Amniotic stem cell (primary cell): ENCODE measurements at regions not wholly inside any gene's neighbourhood (a gene's known extent, or its start where the extent isn't known, plus 50 kb on each side); places are given as distances from the start of the nearest gene placed in this dataset.
"Not testable (repeated sequence)": the region's sequence is repeated elsewhere in the genome, so short reads cannot be mapped to it uniquely, and the experiment has no call there.

ENCODE experiments used
- DNase-seq: peaks from one replicate; lab custom pipeline; 2025; lab: John Stamatoyannopoulos, UW

- DNase-seq = no peak
Observed at GRCh38 chr3:190192739-190193138, 72.0 kb upstream of the P3H2 start.

- no peak for DNase-seq
Observed at GRCh38 chr3:190192087-190192486, 71.4 kb upstream of the P3H2 start.

GRCh38 chr3:190188197-190188596 lies 67.5 kb upstream of the P3H2 start:
- no peak for DNase-seq

- DNase-seq = no peak
Observed at GRCh38 chr3:190183121-190183520, 62.4 kb upstream of the P3H2 start.

- no peak for DNase-seq
Observed at GRCh38 chr3:190182418-190183043, 61.8 kb upstream of the P3H2 start.

- DNase-seq = no peak
Observed at GRCh38 chr3:190180268-190180667, 59.6 kb upstream of the P3H2 start.

- no peak for DNase-seq
Observed at GRCh38 chr3:190178779-190179178, 58.1 kb upstream of the P3H2 start.

- DNase-seq = not testable (repeated sequence)
Observed at GRCh38 chr3:190176933-190177525, 56.3 kb upstream of the P3H2 start.

- not testable (repeated sequence) for DNase-seq
Observed at GRCh38 chr3:190176106-190176505, 55.4 kb upstream of the P3H2 start.

- no peak for DNase-seq
Observed at GRCh38 chr3:190175490-190175889, 54.8 kb upstream of the P3H2 start.

- no peak for DNase-seq
Observed at GRCh38 chr3:190174471-190174870, 53.8 kb upstream of the P3H2 start.

- no peak for DNase-seq
Observed at GRCh38 chr3:190173426-190173825, 52.7 kb upstream of the P3H2 start.

GRCh38 chr3:190172751-190173150 lies 52.1 kb upstream of the P3H2 start:
- no peak for DNase-seq
